Cardiac muscle cell (in vitro differentiated cells and primary cell): ENCODE measurements at regions not wholly inside any gene's neighbourhood (a gene's known extent, or its start where the extent isn't known, plus 50 kb on each side); places are given as distances from the start of the nearest gene placed in this dataset.
A peak's percentile ranks its signal among the peaks of the same experiment; 100 is the strongest.

Experiments
- DNase-seq, 2 donors: peaks; one replicate each; pipeline versions ENCODE4 v3.0.0 to v3.0.0-alpha.2; 2010 to 2017; ENCODE audit warnings: low read depth in 1 of 2, low spot score in 1 of 2
- H3K27ac ChIP-seq: fragments of 200-600 bp; sonication (generic); 2 replicates; pipeline ENCODE4 v1.5.1; 2016
- H3K27me3 ChIP-seq: fragments of 200-600 bp; sonication (generic); 2 replicates; pipeline ENCODE4 v1.6.0; 2016; ENCODE audit warnings: control low read depth
- H3K36me3 ChIP-seq: fragments of 200-600 bp; sonication (generic); 2 replicates; pipeline ENCODE4 v1.5.1; 2016; ENCODE audit warnings: control low read depth
- H3K4me1 ChIP-seq: fragments of 200-600 bp; sonication (generic); 2 replicates; pipeline ENCODE4 v1.8.1; 2017; ENCODE audit warnings: low read depth, mild to moderate bottlenecking, mixed run types
- H3K4me3 ChIP-seq: fragments of 200-600 bp; sonication (generic); 2 replicates; pipeline ENCODE4 v1.5.1; 2016; ENCODE audit warnings: mild to moderate bottlenecking
- H3K9me3 ChIP-seq: fragments of 200-600 bp; sonication (generic); 2 replicates; pipeline ENCODE4 v1.5.1; 2017; ENCODE audit warnings: low read depth, mild to moderate bottlenecking, control low read depth
- TF ChIP-seq, protein P1 (sequence below): IDR thresholded peaks from 2 replicates; pipeline ENCODE4 v1.5.1; 2012; ENCODE audit warnings: low read depth, mild to moderate bottlenecking, low read length

DNA sequence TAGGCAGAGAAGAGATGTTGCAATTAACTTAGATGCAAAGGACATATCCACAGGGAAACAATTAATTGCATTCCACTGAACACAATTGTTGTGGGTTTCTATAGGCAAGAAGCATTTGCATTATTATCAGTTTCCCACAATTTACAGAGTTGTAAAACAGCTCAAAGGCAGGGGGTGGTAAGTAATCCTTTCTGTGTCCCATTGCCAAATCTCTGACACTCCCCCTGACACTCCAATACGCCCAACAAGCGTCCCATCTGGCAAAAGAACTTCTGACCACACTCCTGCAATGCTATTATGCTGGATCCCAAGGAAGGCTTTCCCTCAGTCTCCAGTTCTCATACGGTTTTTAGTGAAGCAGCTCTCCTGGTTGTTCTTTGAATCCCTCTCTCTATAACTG is 179.8 kb downstream of the CXCL12 start:
- peaks cover 11% of the 10 kb centered on the region for H3K4me1 ChIP-seq
- no peaks in the 10 kb centered on the region for H3K27me3 ChIP-seq
- no peak overlapping the region for H3K4me3 ChIP-seq
- peak in 1 of 2 donors; percentile 69 for DNase-seq
- TF ChIP-seq, protein P1, sequence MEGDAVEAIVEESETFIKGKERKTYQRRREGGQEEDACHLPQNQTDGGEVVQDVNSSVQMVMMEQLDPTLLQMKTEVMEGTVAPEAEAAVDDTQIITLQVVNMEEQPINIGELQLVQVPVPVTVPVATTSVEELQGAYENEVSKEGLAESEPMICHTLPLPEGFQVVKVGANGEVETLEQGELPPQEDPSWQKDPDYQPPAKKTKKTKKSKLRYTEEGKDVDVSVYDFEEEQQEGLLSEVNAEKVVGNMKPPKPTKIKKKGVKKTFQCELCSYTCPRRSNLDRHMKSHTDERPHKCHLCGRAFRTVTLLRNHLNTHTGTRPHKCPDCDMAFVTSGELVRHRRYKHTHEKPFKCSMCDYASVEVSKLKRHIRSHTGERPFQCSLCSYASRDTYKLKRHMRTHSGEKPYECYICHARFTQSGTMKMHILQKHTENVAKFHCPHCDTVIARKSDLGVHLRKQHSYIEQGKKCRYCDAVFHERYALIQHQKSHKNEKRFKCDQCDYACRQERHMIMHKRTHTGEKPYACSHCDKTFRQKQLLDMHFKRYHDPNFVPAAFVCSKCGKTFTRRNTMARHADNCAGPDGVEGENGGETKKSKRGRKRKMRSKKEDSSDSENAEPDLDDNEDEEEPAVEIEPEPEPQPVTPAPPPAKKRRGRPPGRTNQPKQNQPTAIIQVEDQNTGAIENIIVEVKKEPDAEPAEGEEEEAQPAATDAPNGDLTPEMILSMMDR, result no peak
- no peak overlapping the region for H3K27ac ChIP-seq
- no peaks in the 10 kb centered on the region for H3K36me3 ChIP-seq
- H3K9me3 ChIP-seq, result no peaks in the 10 kb centered on the region

DNA sequence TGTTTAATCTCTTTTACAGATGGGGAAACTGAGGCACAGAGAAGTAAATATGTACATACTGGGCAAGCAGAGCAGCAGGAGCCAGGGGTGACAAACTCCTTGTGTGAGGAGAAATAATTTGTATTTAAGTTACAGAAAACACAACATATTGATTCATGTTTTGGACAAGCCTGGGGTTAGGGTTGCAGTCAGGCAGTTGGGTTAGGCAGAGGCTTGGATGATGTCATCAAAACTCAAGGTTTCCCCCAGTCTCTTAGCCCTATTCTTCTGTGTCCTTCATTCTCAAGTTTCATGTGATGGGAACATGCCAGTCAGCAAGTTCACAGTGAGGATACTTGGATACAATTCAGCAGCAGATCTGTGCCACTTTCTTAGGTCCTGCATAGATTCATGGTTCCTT is 181.4 kb downstream of the CXCL12 start:
- Histone ChIP-seq H3K27me3 (no peaks in the 10 kb centered on the region), H3K4me1 (no peaks in the 10 kb centered on the region), H3K36me3 (no peaks in the 10 kb centered on the region), H3K4me3 (no peak overlapping the region), H3K27ac (no peak overlapping the region), H3K9me3 (no peaks in the 10 kb centered on the region)
- DNase-seq, result no peak
- TF ChIP-seq, protein P1, result no peak

DNA sequence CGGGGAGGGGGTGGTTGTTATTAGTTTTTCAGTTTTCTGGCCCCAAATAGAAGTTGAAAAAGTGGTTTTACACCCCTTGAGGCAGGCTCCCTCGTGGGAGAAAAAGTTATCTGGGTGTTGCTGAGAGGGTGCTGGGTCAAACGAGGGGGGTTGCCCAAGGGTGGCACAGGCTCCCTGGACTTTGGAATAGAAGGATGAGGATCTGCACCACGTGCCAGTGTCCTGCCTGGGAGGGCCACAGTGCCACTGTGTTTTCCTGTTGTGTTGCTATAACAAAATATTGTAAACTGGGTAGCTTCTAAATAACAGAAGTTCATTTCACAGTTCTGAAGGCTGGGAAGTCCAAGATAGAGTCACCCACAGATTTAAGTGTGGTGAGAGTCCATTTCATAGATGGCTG is 181.9 kb downstream of the CXCL12 start:
- Histone ChIP-seq H3K9me3 (no peaks in the 10 kb centered on the region), H3K36me3 (no peaks in the 10 kb centered on the region), H3K27ac (no peak overlapping the region), H3K27me3 (no peaks in the 10 kb centered on the region), H3K4me3 (no peak overlapping the region), H3K4me1 (no peaks in the 10 kb centered on the region)
- DNase-seq, result no peak
- TF ChIP-seq, protein P1, result no peak

DNA sequence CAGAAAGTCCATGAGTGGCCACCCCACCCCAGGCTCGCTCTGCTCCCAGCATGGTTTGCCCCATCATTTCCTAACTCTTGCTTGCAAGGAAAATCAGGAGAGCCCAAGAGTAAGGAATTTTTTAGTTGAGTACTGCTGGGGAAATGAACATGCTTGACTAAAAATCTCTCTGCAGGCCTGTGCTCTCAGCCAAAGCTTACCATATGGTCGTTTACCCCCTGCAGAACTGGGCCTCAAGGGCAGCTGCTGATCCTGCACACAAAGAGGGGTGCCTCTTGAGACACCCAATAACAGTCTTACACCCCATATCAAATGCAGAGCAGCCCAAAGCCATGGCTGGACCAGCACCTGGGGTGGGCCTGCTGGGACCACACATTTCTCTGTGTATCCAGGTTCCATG is 183.2 kb downstream of the CXCL12 start:
- no peaks in the 10 kb centered on the region for H3K4me1 ChIP-seq
- no peak overlapping the region for H3K27ac ChIP-seq
- H3K9me3 ChIP-seq, result no peaks in the 10 kb centered on the region
- TF ChIP-seq, protein P1, result no peak
- no peaks in the 10 kb centered on the region for H3K36me3 ChIP-seq
- DNase-seq, result no peak
- H3K4me3 ChIP-seq, result no peak overlapping the region
- H3K27me3 ChIP-seq, result no peaks in the 10 kb centered on the region

DNA sequence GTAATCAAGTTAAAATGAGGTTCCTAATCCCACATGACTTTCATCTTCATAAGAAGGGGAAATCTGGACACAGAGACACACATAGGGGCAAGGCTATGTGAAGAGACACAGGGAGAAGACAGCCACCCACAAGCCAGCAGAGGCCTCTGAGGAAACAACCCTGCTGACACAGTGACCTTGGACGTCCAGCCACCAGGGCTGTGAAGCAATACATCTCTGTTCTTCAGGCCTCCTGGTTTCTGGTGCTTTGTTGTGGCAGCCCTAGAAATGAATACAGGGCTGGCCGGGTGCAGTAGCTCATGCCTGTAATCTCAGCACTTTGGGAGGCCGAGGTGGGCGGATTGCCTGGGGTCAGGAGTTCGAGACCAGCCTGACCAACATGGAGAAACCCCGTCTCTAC is 183.9 kb downstream of the CXCL12 start:
- H3K9me3 ChIP-seq, result no peaks in the 10 kb centered on the region
- TF ChIP-seq, protein P1, result no peak
- no peaks in the 10 kb centered on the region for H3K36me3 ChIP-seq
- no peak for DNase-seq
- no peak overlapping the region for H3K27ac ChIP-seq
- peaks cover 3% of the 10 kb centered on the region for H3K4me1 ChIP-seq
- H3K4me3 ChIP-seq, result no peak overlapping the region
- no peaks in the 10 kb centered on the region for H3K27me3 ChIP-seq
